ENCODE measurements at regions not wholly inside any gene's neighbourhood (a gene's known extent, or its start where the extent isn't known, plus 50 kb on each side); places are given as distances from the start of the nearest gene placed in this dataset.

DNA sequence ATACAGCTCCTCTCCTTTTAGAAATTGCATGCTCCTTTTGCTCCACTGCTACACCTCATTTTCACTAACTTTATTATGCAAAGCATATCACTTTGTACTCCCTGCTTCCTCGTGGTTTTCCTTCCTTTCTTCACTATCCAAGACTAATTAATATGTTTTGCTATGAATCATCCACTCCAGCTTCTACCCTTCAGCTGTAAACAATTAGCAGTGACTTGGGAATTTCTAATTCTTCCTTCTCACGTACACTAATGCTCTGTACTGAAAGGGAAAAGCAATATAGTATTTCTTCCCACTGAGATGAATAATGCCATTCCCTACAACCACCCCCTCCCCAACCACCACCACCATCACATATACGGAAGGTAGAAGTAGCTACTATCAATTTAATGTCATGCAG is 1917.0 kb downstream of the MRPL39 start:
- H4K20me1 ChIP-seq (ENCODE audit: insufficient read depth) = no peaks in the 10 kb centered on the region
- H3K4me1 ChIP-seq (ENCODE audit: low read depth, poor library complexity, severe bottlenecking) = no peaks in the 10 kb centered on the region
- H3K36me3 ChIP-seq (ENCODE audit: insufficient read depth) = no peaks in the 10 kb centered on the region
- no peaks in the 10 kb centered on the region for H3K27me3 ChIP-seq (ENCODE audit: insufficient read depth, low read depth)
- H3K79me2 ChIP-seq (ENCODE audit: insufficient read depth, low read depth) = no peaks in the 10 kb centered on the region
- H3K4me2 ChIP-seq = no peak overlapping the region
- no peak overlapping the region for H3K27ac ChIP-seq
- TF ChIP-seq, protein P1, sequence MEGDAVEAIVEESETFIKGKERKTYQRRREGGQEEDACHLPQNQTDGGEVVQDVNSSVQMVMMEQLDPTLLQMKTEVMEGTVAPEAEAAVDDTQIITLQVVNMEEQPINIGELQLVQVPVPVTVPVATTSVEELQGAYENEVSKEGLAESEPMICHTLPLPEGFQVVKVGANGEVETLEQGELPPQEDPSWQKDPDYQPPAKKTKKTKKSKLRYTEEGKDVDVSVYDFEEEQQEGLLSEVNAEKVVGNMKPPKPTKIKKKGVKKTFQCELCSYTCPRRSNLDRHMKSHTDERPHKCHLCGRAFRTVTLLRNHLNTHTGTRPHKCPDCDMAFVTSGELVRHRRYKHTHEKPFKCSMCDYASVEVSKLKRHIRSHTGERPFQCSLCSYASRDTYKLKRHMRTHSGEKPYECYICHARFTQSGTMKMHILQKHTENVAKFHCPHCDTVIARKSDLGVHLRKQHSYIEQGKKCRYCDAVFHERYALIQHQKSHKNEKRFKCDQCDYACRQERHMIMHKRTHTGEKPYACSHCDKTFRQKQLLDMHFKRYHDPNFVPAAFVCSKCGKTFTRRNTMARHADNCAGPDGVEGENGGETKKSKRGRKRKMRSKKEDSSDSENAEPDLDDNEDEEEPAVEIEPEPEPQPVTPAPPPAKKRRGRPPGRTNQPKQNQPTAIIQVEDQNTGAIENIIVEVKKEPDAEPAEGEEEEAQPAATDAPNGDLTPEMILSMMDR (conservative IDR thresholded peaks at IDR 0.05; ENCODE audit: low read depth, low read length) = no peak
- H2AFZ ChIP-seq (ENCODE audit: low read depth) = no peak overlapping the region
- no peak overlapping the region for H3K9ac ChIP-seq
- H3K4me3 ChIP-seq (IDR thresholded peaks at IDR 0.05; ENCODE audit: insufficient read depth, low read depth, low read length) = no peak overlapping the region

GRCh38 chr21:23686737-23687523 is 1920.4 kb downstream of the MRPL39 start:
- Histone ChIP-seq H3K79me2 (ENCODE audit: insufficient read depth, low read depth) (no peaks in the 10 kb centered on the region), H4K20me1 (ENCODE audit: insufficient read depth) (no peaks in the 10 kb centered on the region), H3K27me3 (ENCODE audit: insufficient read depth, low read depth) (no peaks in the 10 kb centered on the region), H3K27ac (no peak overlapping the region), H3K9ac (no peak overlapping the region), H3K4me1 (ENCODE audit: low read depth, poor library complexity, severe bottlenecking) (no peaks in the 10 kb centered on the region), H2AFZ (ENCODE audit: low read depth) (no peak overlapping the region), H3K4me2 (no peak overlapping the region), H3K36me3 (ENCODE audit: insufficient read depth) (no peaks in the 10 kb centered on the region), H3K4me3 (IDR thresholded peaks at IDR 0.05; ENCODE audit: insufficient read depth, low read depth, low read length) (no peak overlapping the region)
- TF ChIP-seq, protein P1 (conservative IDR thresholded peaks at IDR 0.05; ENCODE audit: low read depth, low read length) = no peak

DNA sequence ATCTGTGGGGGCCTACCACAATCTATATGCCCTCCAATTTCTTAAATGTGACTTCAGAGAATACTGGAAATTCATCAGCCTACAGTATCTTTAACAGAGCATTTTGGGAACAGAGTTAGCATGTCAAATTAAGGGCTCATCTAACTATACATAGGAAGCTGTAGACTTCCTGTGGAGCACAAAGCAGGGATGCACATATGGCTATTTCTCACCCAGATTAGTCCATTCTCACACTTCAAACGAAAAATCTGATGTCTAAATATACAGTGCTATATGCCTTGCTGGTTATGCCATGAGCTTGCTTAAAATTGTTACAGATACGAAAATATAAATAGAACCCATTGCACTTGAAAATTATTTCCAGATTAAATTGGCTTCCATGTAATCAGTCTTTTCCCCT is 1922.8 kb downstream of the MRPL39 start:
- Histone ChIP-seq H3K4me3 (IDR thresholded peaks at IDR 0.05; ENCODE audit: insufficient read depth, low read depth, low read length) (no peak overlapping the region), H3K79me2 (ENCODE audit: insufficient read depth, low read depth) (no peaks in the 10 kb centered on the region), H4K20me1 (ENCODE audit: insufficient read depth) (no peaks in the 10 kb centered on the region), H2AFZ (ENCODE audit: low read depth) (no peak overlapping the region), H3K9ac (no peak overlapping the region), H3K4me2 (no peak overlapping the region), H3K27me3 (ENCODE audit: insufficient read depth, low read depth) (no peaks in the 10 kb centered on the region), H3K4me1 (ENCODE audit: low read depth, poor library complexity, severe bottlenecking) (no peaks in the 10 kb centered on the region), H3K36me3 (ENCODE audit: insufficient read depth) (no peaks in the 10 kb centered on the region), H3K27ac (no peak overlapping the region)
- TF ChIP-seq, protein P1 (conservative IDR thresholded peaks at IDR 0.05; ENCODE audit: low read depth, low read length) = no peak

DNA sequence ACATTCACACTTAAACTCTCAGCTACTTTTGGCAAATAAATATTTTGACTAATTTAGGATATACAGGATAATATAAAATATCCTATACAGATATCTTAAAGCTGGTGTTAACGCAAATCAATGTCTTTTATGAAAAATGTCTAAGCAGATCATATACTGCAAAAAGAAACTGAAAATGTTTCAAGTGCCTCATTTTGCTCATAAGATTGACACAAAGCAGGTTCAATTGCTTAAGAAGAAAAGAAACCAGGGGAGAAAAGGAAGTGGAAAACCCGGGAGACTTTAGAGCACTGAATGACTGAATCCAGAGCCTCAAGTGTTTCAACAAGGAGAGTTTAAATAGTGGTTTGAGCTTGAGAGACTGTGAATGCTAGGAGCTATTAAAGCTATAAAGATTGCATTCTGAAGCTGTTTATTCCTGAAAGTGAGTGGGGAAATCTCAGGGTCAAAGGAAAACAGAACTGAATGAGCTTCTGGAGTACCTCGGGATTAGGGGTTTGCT is 1943.0 kb downstream of the MRPL39 start:
- no peak overlapping the region for H3K4me2 ChIP-seq
- no peaks in the 10 kb centered on the region for H3K36me3 ChIP-seq (ENCODE audit: insufficient read depth)
- H3K27me3 ChIP-seq (ENCODE audit: insufficient read depth, low read depth) = no peaks in the 10 kb centered on the region
- TF ChIP-seq, protein P1 (conservative IDR thresholded peaks at IDR 0.05; ENCODE audit: low read depth, low read length) = no peak
- no peak overlapping the region for H2AFZ ChIP-seq (ENCODE audit: low read depth)
- no peak overlapping the region for H3K9ac ChIP-seq
- no peaks in the 10 kb centered on the region for H4K20me1 ChIP-seq (ENCODE audit: insufficient read depth)
- no peak overlapping the region for H3K27ac ChIP-seq
- no peak overlapping the region for H3K4me3 ChIP-seq (IDR thresholded peaks at IDR 0.05; ENCODE audit: insufficient read depth, low read depth, low read length)
- H3K4me1 ChIP-seq (ENCODE audit: low read depth, poor library complexity, severe bottlenecking) = no peaks in the 10 kb centered on the region
- no peaks in the 10 kb centered on the region for H3K79me2 ChIP-seq (ENCODE audit: insufficient read depth, low read depth)
